ENCODE measurements at regions not wholly inside any gene's neighbourhood (a gene's known extent, or its start where the extent isn't known, plus 50 kb on each side); places are given as distances from the start of the nearest gene placed in this dataset.
"Not testable (repeated sequence)": the region's sequence is repeated elsewhere in the genome, so short reads cannot be mapped to it uniquely, and the experiment has no call there.

DNA sequence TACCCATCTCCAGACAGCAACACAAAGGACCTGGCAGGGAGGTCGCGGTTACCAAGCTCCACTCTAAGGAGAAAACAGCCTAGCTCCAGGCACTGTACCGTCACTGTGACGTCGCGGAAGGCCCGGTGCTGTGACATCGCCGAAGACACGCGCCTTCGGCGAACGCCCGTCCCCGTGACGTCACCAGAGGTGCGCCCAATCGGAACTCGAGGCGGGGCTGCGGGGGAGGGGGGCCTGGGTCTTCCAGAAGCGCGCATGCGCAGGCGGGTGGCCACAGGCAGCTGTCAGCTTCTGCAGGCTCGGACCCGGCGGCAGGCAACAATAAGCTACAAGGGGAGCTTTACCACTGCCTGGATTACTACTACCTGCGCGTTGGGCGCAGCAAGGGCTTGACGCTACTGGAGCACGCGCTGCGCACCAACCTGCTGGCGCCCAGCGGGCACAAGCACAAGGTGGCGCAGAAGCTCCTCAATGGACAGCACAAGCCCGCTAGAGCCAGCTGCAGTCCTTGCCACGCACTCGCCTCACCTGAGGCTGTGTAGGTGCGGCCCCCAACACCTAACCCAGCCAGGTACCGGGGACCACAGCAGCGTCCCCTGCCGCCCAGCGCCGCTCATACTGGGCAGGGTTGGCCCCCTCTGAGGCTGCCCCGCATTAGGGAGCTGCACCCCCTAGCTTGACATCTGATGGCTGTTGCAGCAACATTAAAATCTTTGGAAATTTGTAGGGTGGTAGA is 208.4 kb downstream of the TPST1 start:
- peak; percentile 86 for DNase-seq

DNA sequence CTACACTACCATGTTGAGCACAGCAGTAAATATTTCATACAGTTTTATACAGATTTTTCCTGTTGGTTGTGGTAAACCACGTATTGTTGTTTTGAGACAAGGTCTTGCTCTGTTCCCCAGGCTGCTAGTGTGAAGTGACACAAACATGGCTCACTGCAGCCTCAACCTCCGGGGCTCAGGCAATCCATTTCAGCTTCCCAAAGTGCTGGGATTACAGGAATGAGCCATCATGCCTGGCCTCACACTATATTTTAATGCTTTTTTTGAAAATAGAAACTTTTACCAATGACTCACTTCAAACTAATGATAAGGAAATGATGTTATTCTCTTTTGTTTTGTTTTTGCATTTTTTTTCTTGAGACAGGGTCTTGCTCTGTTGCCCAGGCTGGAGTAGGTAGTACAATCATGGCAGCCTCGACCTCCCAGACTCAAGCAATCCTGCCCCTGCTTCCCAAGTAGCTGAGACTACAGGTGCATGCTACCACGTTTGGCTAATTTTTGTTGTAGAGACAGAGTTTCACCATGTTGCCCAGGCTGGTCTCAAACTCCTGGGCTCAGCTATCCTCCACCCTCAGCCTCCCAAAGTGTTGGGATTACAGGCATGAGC is 210.6 kb downstream of the TPST1 start:
- DNase-seq: no peak

DNA sequence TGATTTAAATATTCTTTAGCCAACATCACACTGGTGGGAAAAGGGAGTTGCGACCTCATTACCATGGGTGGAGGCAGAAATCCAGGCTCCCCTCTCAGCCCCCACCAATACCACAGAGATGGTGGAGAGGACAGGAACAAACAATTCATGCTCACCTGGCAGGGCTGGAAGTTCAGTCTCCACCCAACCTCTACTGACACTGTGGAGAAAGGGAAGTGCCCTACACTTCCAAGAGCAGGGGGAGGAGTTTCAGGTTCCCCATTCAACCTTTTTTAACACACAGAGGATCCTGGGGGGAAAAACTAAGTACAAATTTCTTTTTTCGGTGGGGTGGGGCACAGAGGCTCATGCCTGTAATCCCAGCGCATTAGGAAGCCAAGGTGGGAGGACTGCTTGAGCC is 210.1 kb upstream of the KCTD7 start:
- DNase-seq: no peak

DNA sequence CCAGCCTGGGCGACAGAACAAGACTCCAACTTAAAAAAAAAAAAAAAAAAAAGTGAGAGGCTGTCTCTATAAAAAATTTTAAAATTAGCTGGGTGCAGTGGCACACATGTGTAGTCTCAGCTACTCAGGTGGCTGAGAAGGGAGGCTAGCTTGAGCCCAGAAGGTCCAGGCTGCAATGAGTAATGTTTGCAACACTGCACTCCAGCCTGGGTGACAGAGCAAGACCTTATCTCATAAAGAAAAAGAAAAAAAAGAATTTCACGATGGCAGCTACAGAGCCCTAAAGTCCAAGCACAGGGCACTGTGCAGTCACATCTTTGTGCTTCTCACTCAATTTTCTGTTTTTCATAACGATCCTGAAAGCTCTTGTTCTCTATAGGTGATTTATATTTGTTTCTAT is 209.5 kb upstream of the KCTD7 start:
- DNase-seq: no peak

DNA sequence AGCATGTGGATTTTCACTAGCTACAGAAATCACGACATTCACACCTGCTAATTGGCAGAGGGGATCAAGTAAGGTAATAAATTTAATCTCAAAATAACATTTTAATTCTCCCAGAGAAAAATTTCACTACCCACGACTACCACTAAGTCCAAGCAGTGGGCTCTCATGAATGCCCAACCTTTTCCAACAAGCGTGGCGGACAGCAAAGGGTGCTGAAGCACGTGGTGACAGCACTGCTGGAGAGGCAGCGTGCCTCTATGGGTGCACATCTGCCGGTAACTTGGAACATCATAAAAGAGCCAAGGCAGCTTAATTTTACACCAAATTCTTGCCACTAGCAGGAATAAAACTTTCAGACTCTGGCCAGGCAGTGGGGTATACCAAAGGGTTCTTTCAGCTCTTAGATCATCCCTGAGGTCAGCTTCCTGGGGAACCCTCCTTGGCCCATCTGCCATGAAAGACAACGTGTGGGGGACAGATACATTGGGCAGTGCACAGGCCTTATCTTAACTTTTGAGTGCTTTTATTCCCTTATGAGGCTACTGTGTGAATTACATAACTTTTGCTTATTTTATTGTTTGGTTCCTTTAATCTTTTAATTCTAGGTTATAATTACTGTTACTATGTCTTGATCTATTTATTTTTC is 206.7 kb upstream of the KCTD7 start:
- no peak for DNase-seq

DNA sequence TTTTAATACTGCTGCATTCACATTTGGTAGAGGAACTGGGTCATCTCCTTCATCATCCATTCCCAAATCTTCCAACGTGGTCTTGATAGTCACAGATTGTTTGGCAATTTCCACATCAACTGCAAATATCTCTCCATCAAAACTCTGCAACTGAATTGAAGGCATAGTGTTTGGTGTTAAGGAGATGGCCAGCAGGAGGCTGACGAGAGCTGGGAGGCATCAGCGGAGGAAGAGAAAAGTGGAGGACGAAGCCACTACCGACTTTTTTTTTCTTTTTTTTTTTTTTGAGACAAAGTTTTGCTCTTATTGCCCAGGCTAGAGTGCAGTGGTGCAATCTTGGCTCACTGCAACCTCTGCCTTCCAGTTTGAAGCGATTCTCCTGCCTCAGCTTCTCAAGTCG is 205.0 kb upstream of the KCTD7 start:
- DNase-seq: no peak

DNA sequence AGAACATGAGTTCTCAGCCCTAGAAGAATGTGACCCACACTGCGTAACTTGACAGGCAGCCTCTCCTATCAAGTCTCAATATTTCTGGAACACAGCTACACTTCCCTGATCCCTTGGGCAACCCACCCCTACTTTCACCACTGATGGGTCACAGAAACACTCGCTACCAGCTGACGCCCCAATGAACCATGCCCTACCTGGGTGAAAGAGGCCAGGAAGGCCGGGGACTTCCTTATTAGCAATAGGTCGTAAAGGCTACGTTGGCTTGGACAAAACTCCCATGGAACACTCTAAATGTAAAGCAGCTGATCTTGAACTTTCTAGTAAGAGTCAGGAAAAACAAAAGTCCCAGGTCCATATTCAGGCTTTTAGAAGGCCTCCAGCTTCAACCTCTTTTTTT is 202.3 kb upstream of the KCTD7 start:
- no peak for DNase-seq

DNA sequence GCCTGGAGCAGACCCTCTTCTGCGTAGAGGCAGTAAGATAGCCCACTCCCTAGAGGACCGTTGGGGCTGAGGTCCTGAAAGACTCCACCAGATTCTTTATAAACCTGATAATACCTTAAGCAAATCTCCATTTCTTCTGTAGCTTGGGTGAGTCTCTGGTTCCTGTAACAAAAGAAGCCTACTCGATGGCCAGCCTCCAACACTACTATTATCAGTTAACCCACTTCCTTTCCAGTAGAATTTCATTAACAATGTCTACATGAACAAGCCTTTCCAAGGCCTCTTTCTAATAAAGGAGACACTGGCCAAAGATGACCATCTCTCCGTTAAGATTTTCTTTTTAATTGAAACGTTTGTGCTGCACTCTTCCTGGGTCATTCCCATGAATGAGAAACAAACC is 201.7 kb upstream of the KCTD7 start:
- no peak for DNase-seq

DNA sequence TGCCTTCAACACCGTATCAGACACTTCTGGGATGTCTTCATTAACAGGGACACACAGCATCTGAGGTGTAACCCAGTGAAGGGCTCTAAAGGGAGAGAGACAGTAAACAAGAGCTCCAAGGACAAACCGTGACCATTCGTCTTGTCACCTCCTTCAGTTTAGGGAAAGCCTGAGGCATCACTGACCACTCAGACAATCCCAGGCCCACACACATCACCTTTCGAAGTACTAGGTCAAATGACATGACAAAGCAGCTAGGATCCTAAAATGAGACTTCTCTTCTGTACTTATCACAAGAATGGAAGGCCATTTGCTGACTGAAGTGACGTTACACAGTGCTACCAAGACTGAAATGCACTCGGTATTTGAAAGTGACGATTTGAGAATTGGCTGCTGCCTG is 200.7 kb upstream of the KCTD7 start:
- no peak for DNase-seq

DNA sequence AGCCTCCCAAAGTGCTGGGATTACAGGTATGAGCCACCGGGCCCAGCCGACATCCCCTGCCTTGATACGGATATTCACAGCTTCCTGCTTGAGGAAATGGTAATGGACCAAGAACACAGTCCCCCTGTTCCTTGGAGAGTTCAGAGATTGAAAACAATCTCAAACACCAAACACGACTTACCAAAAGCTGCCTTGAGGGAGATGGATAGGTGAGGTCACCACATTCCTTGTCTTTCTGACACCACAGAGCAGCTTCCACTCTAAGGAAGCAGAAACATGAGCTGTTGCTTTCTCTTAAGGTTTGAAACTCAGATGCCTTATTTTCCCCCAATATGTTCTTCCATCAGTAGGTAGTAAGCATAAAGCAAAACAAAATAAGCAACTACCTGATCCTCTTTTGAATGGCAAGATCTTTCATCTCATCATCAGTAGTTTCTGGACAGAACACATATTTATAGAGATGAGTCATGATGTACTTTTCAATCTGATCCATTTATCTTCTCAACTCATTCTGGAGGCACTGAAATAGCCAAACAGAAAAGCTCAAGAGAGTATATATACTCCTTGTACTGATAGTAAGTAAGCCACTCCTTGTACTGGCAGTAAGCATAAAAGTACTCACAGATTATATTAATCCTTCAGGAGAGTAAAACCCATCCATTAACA is 199.1 kb upstream of the KCTD7 start:
- no peak for DNase-seq

DNA sequence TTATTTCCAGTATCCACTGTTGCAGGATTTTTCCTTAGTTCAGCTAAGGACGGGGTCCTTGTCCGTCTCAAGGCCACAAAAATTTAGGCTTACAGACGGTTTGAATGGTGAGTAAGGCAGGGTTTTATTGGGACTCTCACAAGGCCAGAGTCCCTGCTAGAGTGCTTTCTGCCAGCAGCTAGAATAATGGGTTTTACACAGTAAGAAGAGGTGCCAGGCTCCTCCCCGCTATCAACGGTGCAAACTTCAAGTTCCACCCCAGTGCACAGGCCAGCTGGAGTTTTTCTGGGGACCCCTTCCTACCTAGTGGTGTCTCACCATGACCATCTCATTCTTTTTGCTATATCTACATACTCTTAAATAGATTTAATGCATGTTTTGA is 198.5 kb upstream of the KCTD7 start:
- DNase-seq: no peak

DNA sequence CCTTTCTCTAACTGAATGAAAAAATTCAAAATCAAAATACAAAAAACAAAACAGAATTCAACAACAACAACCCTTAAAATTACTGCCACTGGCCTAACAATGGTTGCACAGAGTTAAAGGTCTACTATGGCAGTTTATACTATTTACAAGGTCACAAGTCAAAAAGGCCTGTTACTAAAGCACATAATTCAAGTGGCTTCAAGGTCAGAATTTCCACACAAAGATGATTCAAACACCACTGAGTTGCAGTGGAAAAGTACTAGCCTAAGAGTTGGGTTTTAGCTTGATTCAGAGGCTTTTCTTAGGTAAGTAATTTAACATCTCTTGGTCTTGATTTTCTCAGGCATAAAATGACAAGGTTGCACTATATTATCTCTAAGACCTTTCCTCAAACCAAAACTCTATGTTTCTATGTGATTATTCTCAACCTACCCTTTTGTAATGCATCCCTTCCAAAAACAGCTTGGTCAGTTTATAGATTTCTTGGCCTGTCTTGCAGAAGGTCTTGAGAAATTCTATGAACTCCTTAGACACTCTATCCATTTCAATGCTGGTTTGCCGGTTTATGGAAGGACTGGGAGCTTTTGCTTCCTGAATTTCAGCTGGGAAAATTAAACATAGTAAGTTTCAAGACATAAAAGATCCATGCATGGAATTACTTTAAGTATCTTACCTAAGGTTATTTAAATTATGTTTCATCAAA is 189.8 kb upstream of the KCTD7 start:
- DNase-seq: not testable (repeated sequence)

DNA sequence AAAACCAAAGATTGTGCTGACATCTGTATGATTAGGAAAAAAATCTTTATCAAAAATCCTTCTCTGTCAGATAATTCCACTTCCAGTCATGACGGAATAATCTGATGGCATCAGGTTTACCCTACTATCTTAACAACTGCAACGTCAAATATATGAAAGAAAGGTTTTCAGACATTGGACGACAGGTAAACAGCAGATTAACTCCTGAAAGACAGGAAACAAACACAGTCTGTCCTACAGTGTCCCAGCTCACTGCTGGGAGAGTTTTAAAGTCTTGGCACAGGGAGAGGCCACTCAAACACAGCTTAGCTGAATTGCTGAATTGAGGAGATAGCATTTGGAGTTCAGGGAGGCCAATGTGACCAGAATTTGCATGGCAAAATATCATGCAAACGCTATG is 186.3 kb upstream of the KCTD7 start:
- no peak for DNase-seq

DNA sequence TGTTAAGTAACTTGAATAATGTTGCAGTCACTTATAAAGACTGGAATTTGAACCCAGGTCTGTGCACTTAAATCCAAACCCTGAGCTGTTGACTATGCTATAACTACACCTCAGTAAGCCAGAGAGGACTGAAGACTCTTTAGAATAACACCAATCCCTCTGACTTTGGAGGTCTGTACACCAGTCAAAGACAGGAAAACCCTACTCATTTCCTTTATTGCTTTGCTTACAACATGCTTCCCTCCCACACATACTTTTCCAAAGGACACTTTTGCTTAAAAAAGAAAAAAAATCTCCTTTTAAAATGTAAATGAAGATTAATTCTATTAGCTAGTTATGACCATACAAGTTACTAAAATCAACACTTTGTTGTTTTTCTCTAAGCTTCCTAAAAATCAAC is 184.7 kb upstream of the KCTD7 start:
- DNase-seq: no peak

DNA sequence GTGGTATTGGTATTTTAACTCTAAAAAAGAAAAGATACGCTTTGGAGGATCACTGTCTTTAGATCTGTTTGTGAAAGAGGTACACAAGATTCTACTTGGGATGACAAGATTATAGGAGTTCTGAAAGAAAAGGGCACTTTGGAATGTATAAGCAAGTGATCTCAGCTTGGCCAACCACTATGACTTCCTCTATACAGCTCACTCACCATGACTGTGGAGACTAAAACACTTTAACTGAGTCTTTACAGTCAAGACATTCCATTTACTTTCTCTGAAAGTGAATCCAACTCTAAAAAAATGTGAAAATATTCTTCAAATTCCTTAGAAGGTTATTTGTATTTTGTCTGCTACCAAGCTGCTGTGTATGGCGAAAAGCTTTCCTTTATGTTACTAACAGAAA is 181.7 kb upstream of the KCTD7 start:
- not testable (repeated sequence) for DNase-seq

DNA sequence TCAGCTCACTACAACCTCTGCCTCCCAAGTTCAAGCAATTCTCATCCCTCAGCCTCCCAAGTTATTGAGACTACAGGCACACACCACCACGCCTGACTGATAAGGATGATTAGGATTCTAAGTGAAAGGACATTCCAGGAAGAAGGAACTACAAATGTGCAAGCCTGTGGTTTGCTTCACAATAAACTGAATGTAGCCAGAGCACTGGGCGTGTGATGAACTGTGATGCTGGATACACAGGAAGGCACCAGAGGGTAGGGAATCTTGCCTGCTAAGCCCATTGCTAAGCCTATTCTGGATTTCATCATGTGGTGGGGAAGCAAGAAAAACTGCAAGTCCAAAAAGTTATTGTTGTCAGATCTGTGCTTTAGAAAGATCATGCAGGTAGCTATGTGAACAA is 177.9 kb upstream of the KCTD7 start:
- DNase-seq: not testable (repeated sequence)

DNA sequence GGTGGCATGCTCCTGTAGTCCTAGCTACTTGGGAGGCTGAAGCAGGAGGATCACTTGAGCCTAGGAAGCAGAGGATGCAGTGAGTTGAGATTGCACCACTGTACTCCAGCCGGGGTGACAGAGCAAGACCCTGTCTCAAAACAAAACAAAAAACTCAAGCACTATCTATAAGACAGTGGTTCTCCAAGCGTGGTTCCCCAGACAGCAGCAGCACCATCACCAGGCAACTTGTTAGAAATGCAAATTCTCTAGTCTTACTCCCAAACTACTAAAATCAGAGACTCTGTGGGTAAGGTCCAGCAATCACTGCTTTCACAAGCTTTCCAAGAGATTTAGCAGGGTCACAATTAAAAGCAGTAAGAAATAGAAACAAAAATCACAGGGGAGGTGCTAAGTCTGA is 177.0 kb upstream of the KCTD7 start:
- DNase-seq: not testable (repeated sequence)

DNA sequence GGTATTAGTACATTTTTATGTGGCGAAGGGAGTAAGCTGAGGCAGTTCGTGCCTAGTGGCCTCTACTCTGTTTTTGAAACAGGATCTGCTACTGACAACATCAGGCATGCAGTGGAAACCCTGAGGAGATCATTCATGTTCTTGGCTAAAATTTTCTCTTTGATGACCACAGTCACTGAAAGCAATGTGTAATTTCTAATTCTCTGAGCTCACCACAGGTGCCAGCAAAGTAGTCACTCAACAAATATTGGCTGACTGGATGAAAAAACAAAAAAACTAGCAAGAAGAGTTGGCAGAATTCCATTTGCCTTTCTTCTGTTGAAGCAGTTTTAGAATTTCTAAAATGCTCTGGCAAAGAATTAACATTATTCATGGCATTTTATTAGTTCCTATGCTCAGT is 176.5 kb upstream of the KCTD7 start:
- DNase-seq: no peak

DNA sequence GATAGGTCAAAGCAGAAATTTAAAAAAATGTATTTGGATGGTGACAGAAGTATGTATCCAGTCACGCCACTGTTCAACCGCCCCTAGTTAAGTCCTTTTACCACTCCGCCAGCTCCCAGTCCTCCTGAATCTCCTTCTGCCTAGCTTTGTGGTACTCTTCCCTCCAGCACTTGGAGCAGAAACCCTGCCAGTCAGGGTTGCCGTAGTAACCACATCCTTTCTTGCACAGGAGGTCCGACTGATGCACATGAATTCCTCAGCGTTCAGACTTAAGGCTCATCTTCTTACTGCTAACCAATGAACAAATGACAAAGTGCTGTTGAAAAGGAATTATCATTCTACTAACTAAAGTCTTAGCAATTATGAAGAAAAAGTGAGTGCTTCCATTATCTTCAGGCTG is 175.3 kb upstream of the KCTD7 start:
- DNase-seq: no peak

DNA sequence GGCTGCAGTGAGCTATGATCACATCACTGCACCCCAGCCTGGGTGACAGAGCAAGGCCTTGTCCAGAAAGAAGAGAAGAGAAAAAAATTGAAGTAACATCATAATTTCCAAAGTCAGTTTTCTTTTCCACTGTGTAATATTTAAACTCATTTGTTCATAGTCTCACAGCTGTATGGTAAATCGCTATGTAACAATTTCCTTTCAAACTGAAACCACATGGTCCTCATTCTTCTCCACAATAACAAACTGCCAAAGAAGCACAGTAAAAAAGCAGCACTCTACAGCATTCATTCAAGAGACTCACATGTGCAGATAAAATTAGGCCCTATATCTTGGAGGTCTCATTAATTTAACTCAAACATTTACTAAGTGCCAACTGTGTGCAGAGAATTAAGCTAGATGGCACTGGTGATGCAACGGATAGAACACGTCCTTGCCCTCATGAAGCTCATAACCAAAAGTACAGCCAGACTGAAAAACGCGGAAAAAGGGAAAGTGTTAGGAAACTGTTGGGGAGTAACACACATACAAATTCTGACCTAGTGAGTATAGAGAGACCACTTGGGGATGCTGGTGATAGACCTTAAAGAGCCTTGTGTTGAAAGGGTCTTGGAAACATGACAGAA is 174.0 kb upstream of the KCTD7 start:
- DNase-seq: no peak

DNA sequence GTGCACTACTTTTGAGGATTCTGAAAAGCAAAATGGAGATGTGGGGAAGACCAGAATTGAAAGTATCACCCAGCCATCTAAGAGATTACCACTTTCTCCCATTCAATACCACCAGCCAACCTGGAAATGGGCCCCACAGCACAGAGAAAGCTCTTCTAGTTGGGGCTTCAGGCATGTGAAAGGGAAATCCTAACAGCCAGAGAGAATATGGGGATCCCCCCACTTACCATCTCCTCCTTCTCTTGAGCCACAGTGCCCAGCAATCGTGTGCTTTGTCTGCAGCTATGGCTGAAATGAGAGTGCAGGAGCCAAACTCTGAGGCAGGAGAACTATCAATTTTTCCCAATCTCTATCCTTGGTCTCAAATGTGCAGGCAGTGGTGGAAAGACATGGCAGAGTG is 173.2 kb upstream of the KCTD7 start:
- not testable (repeated sequence) for DNase-seq

DNA sequence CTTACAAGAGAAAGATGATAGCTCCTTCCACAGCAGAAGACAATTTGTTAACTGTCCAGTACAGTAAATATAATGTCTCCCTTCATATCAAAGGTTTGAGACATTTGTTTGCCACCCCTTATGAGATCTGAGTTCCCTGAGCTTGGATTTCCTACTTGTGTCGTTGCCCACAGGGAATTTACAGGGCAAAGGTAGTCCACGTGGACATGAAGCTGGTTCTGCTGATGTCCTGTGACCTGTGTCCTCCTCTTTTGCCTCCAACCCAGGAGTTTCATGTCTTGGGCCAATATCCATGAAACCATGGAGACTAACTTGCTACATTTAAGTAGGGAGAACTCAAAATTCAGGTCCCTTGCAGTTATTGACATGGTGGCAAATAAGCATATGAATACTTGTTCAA is 172.2 kb upstream of the KCTD7 start:
- DNase-seq: not testable (repeated sequence)

DNA sequence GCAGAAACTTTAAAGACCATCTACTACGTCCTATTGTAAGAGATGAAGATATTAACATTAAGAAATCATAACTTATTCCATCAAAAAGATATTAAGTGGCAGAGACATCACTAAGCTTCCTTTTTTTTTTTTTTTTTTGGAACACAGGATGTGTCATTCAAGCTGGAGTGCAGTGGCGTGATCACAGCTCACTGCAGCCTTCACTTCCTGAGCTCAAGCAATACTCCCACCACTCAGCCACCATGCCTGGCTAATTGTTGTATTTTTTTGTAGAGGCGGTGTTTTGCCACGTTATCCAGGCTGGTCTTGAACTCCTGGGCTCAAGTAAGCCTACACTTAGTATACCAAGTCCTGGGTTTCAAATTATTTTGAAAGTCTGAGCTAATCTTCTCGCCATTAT is 169.7 kb upstream of the KCTD7 start:
- not testable (repeated sequence) for DNase-seq

All from fibroblast of skin of right quadriceps (primary cell).